A549 (cell line): ENCODE measurements at regions not wholly inside any gene's neighbourhood (a gene's known extent, or its start where the extent isn't known, plus 50 kb on each side); places are given as distances from the start of the nearest gene placed in this dataset.

Source experiments
- ATAC-seq, 2 experiments: fragments of 200-7000 bp in 1 of 2; fragments of >200 bp in 1 of 2; cut with Nextera tagmentation in 1 of 2; cut with Tn5 transposase in 1 of 2; 3 replicates each; pipeline versions ENCODE4 v1.8.0 to v1.9.1; 2018 to 2020; ENCODE audit warnings: mild to moderate bottlenecking in 1 of 2, moderate library complexity in 1 of 2
- CTCF ChIA-PET: fragments of 300-600 bp; sonication (Branson Sonifier 250); formaldehyde crosslinking; extraction: SDS; loops from one replicate; lab custom pipeline; 2021; ENCODE audit warnings: antibody characterized with exemption, inconsistent platforms; lab: Yijun Ruan, JAX
- POLR2A ChIA-PET: fragments of 350-600 bp; formaldehyde crosslinking; extraction: SDS; loops from one replicate; lab custom pipeline; 2021; ENCODE audit warnings: antibody characterized with exemption, inconsistent platforms; lab: Yijun Ruan, JAX
- DNase-seq, 2 experiments: peaks; one replicate each; pipeline versions ENCODE4 v3.0.0 to v3.0.0-alpha.2; 2011 to 2016; ENCODE audit warnings: low read depth in 1 of 2, low spot score in 1 of 2
- FAIRE-seq: peaks from 2 replicates; lab custom pipeline; 2011; peaks lifted over from hg19 to GRCh38; lab: Jason Lieb, UNC
- H3K27ac ChIP-seq, 2 experiments: fragments of >200 bp; sonication (Bioruptor Twin); formaldehyde crosslinking; 3 replicates each; pipeline ENCODE4 v1.5.1; 2016 to 2017
- H3K4me1 ChIP-seq: fragments of >200 bp; sonication (Bioruptor Twin); formaldehyde crosslinking; 3 replicates; pipeline ENCODE4 v1.6.1; 2016
- H3K4me2 ChIP-seq: fragments of >200 bp; sonication (Bioruptor Twin); formaldehyde crosslinking; 3 replicates; pipeline ENCODE4 v1.6.1; 2016
- H3K4me3 ChIP-seq: fragments of >200 bp; sonication (Bioruptor Twin); formaldehyde crosslinking; 3 replicates; pipeline ENCODE4 v1.5.1; 2016
- H3K9me3 ChIP-seq: fragments of >200 bp; sonication (Bioruptor Twin); formaldehyde crosslinking; 3 replicates; pipeline ENCODE4 v1.6.1; 2016
- BHLHE40 ChIP-seq: IDR thresholded peaks from 2 replicates; pipeline ENCODE4 v1.6.1; 2012; ENCODE audit warnings: low read depth, low read length, inconsistent platforms
- CHD2 ChIP-seq: fragments of 150-350 bp; IDR thresholded peaks from 2 replicates; pipeline ENCODE4 v1.6.1; 2014; ENCODE audit warnings: low read length; ENCODE audit not compliant: partially characterized antibody
- CHD4 ChIP-seq: fragments of 200-600 bp; sonication (generic); IDR thresholded peaks from 2 replicates; pipeline ENCODE4 v1.6.1; 2016; ENCODE audit warnings: antibody characterized with exemption, mild to moderate bottlenecking, borderline replicate concordance
- CTCF ChIP-seq: fragments of >200 bp; sonication (Bioruptor Twin); formaldehyde crosslinking; IDR thresholded peaks from 3 replicates; pipeline ENCODE4 v1.5.1; 2016
- EHF ChIP-seq: fragments of 250-450 bp; sonication (Bioruptor Pico); IDR thresholded peaks from 2 replicates; pipeline ENCODE4 v1.5.0; 2020; ENCODE audit warnings: mild to moderate bottlenecking
- EHMT2 ChIP-seq: fragments of 200-600 bp; sonication (generic); IDR thresholded peaks from 2 replicates; pipeline ENCODE4 v1.6.1; 2016; ENCODE audit warnings: antibody characterized with exemption, low read depth, mild to moderate bottlenecking, moderate library complexity
- ESRRA ChIP-seq: fragments of 150-350 bp; IDR thresholded peaks from 2 replicates; pipeline ENCODE4 v1.6.1; 2014; ENCODE audit warnings: mild to moderate bottlenecking, low read length, borderline replicate concordance
- FOSB ChIP-seq: fragments of 250-450 bp; sonication (Bioruptor Pico); IDR thresholded peaks from 2 replicates; pipeline ENCODE4 v1.5.0; 2020; ENCODE audit warnings: mild to moderate bottlenecking, moderate library complexity
- HOXB5 ChIP-seq: fragments of 250-450 bp; sonication (Bioruptor Pico); IDR thresholded peaks from 2 replicates; pipeline ENCODE4 v1.5.0; 2020; ENCODE audit warnings: mild to moderate bottlenecking, moderate library complexity
- JUN ChIP-seq, 2 experiments: fragments of >200 bp; sonication (Bioruptor Twin); formaldehyde crosslinking; IDR thresholded peaks; 2 replicates in 1 of 2; 3 replicates in 1 of 2; pipeline ENCODE4 v1.6.1; 2016 to 2017
- MAX ChIP-seq: IDR thresholded peaks from 2 replicates; pipeline ENCODE4 v1.6.1; 2012
- MYC ChIP-seq: IDR thresholded peaks from 2 replicates; pipeline ENCODE4 v1.6.1; 2012; ENCODE audit warnings: mild to moderate bottlenecking, inconsistent platforms, low read length, improper control_type of control experiment, borderline replicate concordance
- NR3C1 ChIP-seq: fragments of >200 bp; sonication (Bioruptor Twin); formaldehyde crosslinking; IDR thresholded peaks from 3 replicates; pipeline ENCODE4 v1.6.1; 2017
- RARB ChIP-seq: fragments of 250-450 bp; sonication (Bioruptor Pico); IDR thresholded peaks from 2 replicates; pipeline ENCODE4 v1.8.0; 2021; ENCODE audit warnings: mild to moderate bottlenecking, moderate library complexity
- RFX5 ChIP-seq: fragments of 450-650 bp; IDR thresholded peaks from 2 replicates; pipeline ENCODE4 v1.7.1; 2014; ENCODE audit warnings: antibody characterized with exemption, mild to moderate bottlenecking, moderate library complexity
- RNF2 ChIP-seq: fragments of 200-600 bp; sonication (generic); IDR thresholded peaks from 2 replicates; pipeline ENCODE4 v1.6.1; 2016; ENCODE audit warnings: low read depth, mild to moderate bottlenecking, antibody characterized with exemption, moderate library complexity, borderline replicate concordance
- ZFP36 ChIP-seq: fragments of 450-650 bp; IDR thresholded peaks from 2 replicates; pipeline ENCODE4 v1.6.1; 2014; ENCODE audit warnings: borderline replicate concordance; ENCODE audit not compliant: partially characterized antibody
- ZSCAN20 ChIP-seq: fragments of 250-450 bp; sonication (Bioruptor Pico); IDR thresholded peaks from 2 replicates; pipeline ENCODE4 v1.8.0; 2022; ENCODE audit warnings: mild to moderate bottlenecking, moderate library complexity
- WGBS: methylation state at CpG from one replicate; pipeline ENCODE4 v1.1.6; 2017; ENCODE audit errors: missing lambda C conversion rate; 5-methylcytosine and 5-hydroxymethylcytosine counted together
- TF ChIP-seq, protein P1 (sequence below): fragments of >200 bp; sonication (Bioruptor Twin); formaldehyde crosslinking; IDR thresholded peaks from 2 replicates; pipeline ENCODE4 v1.6.1; 2016
- TF ChIP-seq, protein P2 (sequence below): IDR thresholded peaks from 2 replicates; pipeline ENCODE4 v1.6.1; 2012

GRCh38 chr4:123507376-123507775, 110.8 kb downstream of the SPRY1 start:
- Histone ChIP-seq H3K4me3 (no peak overlapping the region), H3K27ac (no peak overlapping the region)
- no peak for ATAC-seq
- POLR2A ChIA-PET, result no interaction called here
- TF ChIP-seq RFX5, result no peak
- TF ChIP-seq RARB (CRISPR knock-in tag), result no peak
- TF ChIP-seq MAX, result no peak
- TF ChIP-seq ESRRA, result no peak
- no peak for TF ChIP-seq BHLHE40
- TF ChIP-seq, all 56 proteins: peak for 0
- DNase-seq (no peak), FAIRE-seq (no peak)
- Histone ChIP-seq H3K4me2 (no peak overlapping the region), H3K9me3 (no peaks in the 10 kb centered on the region), H3K4me1 (peaks cover 2% of the 10 kb centered on the region; the same call in 1 of the 3 replicates)
- 58% methylated on average over 2 of the region's 2 CpGs for WGBS
- CTCF ChIA-PET, result no interaction called here

DNA sequence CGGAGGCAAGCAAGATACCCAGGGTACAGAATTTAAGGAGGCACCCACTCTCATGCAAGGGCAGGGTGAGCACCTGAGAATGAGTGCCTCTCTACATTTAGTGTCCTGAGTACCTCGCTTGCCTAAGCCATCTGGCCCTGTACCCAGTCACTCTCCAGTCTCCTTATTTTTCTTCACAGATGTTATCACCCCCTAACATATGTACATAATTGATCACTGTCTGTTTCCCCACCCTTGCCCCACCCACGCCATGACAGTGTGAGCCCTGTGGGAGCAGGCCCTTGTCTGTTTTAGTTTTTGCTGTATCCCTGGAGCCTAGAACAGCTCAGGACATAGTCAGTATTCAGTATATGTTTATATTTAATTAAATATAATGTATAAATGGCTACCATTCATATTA, 113.6 kb downstream of the SPRY1 start:
- 93% methylated on average over 3 of the region's 3 CpGs for WGBS
- Histone ChIP-seq H3K4me1 (peaks cover 2% of the 10 kb centered on the region; the same call in 1 of the 3 replicates), H3K9me3 (no peaks in the 10 kb centered on the region), H3K27ac (no peak overlapping the region), H3K4me2 (no peak overlapping the region), H3K4me3 (no peak overlapping the region)
- ChIA-PET POLR2A (no interaction called here), CTCF (no interaction called here)
- FAIRE-seq (no peak), ATAC-seq (no peak), DNase-seq (no peak)
- no peak for TF ChIP-seq ZSCAN20 (CRISPR knock-in tag)
- TF ChIP-seq EHMT2, result no peak
- TF ChIP-seq FOSB (CRISPR knock-in tag), result no peak
- TF ChIP-seq CTCF, result no peak
- TF ChIP-seq, protein P1, sequence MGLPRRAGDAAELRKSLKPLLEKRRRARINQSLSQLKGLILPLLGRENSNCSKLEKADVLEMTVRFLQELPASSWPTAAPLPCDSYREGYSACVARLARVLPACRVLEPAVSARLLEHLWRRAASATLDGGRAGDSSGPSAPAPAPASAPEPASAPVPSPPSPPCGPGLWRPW, result no peak
- no peak for TF ChIP-seq CHD4
- TF ChIP-seq, protein P2, sequence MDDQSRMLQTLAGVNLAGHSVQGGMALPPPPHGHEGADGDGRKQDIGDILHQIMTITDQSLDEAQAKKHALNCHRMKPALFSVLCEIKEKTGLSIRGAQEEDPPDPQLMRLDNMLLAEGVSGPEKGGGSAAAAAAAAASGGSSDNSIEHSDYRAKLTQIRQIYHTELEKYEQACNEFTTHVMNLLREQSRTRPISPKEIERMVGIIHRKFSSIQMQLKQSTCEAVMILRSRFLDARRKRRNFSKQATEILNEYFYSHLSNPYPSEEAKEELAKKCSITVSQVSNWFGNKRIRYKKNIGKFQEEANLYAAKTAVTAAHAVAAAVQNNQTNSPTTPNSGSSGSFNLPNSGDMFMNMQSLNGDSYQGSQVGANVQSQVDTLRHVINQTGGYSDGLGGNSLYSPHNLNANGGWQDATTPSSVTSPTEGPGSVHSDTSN, result no peak
- no peak for TF ChIP-seq RNF2
- TF ChIP-seq EHF (CRISPR knock-in tag), result no peak
- TF ChIP-seq HOXB5 (CRISPR knock-in tag), result no peak
- TF ChIP-seq MYC, result no peak
- no peak for TF ChIP-seq JUN (IDR thresholded peaks at IDR 0.05)
- no peak for TF ChIP-seq NR3C1
- no peak for TF ChIP-seq CHD2
- TF ChIP-seq ZFP36, result no peak

DNA sequence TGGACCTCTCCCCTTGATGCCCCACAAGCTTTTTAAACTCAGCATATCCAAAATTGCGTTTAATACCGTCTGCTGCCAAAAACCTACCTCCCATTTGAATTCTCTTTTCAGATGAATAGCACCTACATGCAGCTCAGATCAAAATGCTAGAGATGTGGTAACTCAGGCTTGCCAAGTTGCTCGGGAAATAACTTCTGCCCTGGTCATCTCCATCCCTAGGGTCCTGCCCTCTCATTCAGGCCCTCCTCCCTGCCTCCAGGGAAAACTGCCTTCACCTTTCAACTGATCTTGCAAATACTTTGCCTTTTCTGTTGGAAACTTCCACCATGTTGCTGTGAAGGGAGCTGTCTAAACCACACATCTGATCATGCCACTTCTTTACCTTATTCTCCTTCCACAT, 114.1 kb downstream of the SPRY1 start:
- CTCF ChIA-PET, result no interaction called here
- TF ChIP-seq CHD4 (no peak), RARB (CRISPR knock-in tag) (no peak)
- TF ChIP-seq, all 56 proteins: peak for 0
- H3K4me2 ChIP-seq, result no peak overlapping the region
- 88% methylated on average over 3 of the region's 3 CpGs for WGBS
- FAIRE-seq (no peak), DNase-seq (no peak), ATAC-seq (no peak)
- H3K9me3 ChIP-seq, result no peaks in the 10 kb centered on the region
- peaks cover 2% of the 10 kb centered on the region; the same call in 1 of the 3 replicates for H3K4me1 ChIP-seq
- no peak overlapping the region for H3K4me3 ChIP-seq
- POLR2A ChIA-PET, result no interaction called here
- no peak overlapping the region for H3K27ac ChIP-seq
